B cell (primary cell): ENCODE measurements at regions not wholly inside any gene's neighbourhood (a gene's known extent, or its start where the extent isn't known, plus 50 kb on each side); places are given as distances from the start of the nearest gene placed in this dataset.

Experiments
- ATAC-seq: fragments of 200-7000 bp; cut with Tn5 transposase; one replicate; pipeline ENCODE4 v1.10.0; 2021; ENCODE audit warnings: low read depth, mild to moderate bottlenecking, moderate number of reproducible peaks, moderate library complexity
- CTCF ChIA-PET: fragments of 350-600 bp; sonication (Branson Sonifier 250); formaldehyde crosslinking; loops from one replicate; lab custom pipeline; 2021; ENCODE audit warnings: antibody characterized with exemption, inconsistent platforms; lab: Charles Lee
- POLR2A ChIA-PET: fragments of 350-600 bp; sonication (Branson Sonifier 250); formaldehyde crosslinking; loops from one replicate; lab custom pipeline; 2021; ENCODE audit warnings: antibody characterized with exemption; lab: Charles Lee
- DNase-seq: peaks from one replicate; pipeline ENCODE4 v3.0.0; 2013
- H2AFZ ChIP-seq: 2 replicates; pipeline ENCODE4 v1.6.1; 2012; ENCODE audit warnings: mild to moderate bottlenecking, low read depth, low read length; ENCODE audit not compliant: insufficient read depth, poor library complexity, severe bottlenecking
- H3K27ac ChIP-seq, 2 donors: 1 replicate in 1 of 2; 2 replicates in 1 of 2; pipeline ENCODE4 v1.5.1; 2012 to 2013; ENCODE audit warnings: low read length in 2 of 2, mild to moderate bottlenecking in 2 of 2, moderate library complexity in 1 of 2
- H3K27me3 ChIP-seq, 4 experiments: fragments of 200-600 bp in 1 of 4; sonication (generic) in 1 of 4; replicated peaks in 1 of 4; 1 replicate in 2 of 4; 2 replicates in 2 of 4; pipeline versions ENCODE4 v1.6.1 to v1.7.0; 2013 to 2016; ENCODE audit warnings: low read length in 3 of 4, mild to moderate bottlenecking in 2 of 4, mixed read lengths in 1 of 4, moderate library complexity in 1 of 4; ENCODE audit not compliant: insufficient read depth in 4 of 4, control insufficient read depth in 3 of 4; ENCODE audit errors: control extremely low read depth in 1 of 4
- H3K36me3 ChIP-seq, 2 experiments: replicated peaks in 1 of 2; 1 replicate in 1 of 2; 2 replicates in 1 of 2; pipeline versions ENCODE4 v1.6.1 to v1.7.1; 2013; ENCODE audit warnings: low read length in 1 of 2; ENCODE audit not compliant: insufficient read depth in 2 of 2, control insufficient read depth in 1 of 2; ENCODE audit errors: control extremely low read depth in 1 of 2, extremely low read depth in 1 of 2
- H3K4me1 ChIP-seq, 2 donors: fragments of 200-600 bp in 1 of 2; sonication (generic) in 1 of 2; 1 replicate in 1 of 2; 2 replicates in 1 of 2; pipeline versions ENCODE4 v1.5.1 to v1.6.1; 2013 to 2017; ENCODE audit warnings: low read length in 2 of 2; ENCODE audit not compliant: control insufficient read depth in 2 of 2, insufficient read depth in 2 of 2
- H3K4me2 ChIP-seq: replicated peaks from 2 replicates; pipeline ENCODE3; 2012; ENCODE audit warnings: mild to moderate bottlenecking, low read depth, low read length; ENCODE audit not compliant: poor library complexity, severe bottlenecking
- H3K4me3 ChIP-seq, 5 experiments: fragments of 200-600 bp in 1 of 5; sonication (generic) in 1 of 5; 1 replicate in 3 of 5; 2 replicates in 2 of 5; pipeline versions ENCODE4 v1.5.1 to v1.7.0; 2011 to 2016; ENCODE audit warnings: low read length in 4 of 5, mild to moderate bottlenecking in 4 of 5, low read depth in 2 of 5, control low read depth in 1 of 5, moderate library complexity in 1 of 5; ENCODE audit not compliant: insufficient read depth in 1 of 5; ENCODE audit errors: control extremely low read depth in 1 of 5, extremely low read depth in 1 of 5
- H3K79me2 ChIP-seq: fragments of 200-600 bp; sonication (generic); one replicate; pipeline ENCODE4 v1.6.0; 2016; ENCODE audit warnings: low read length; ENCODE audit not compliant: control insufficient read depth, insufficient read depth
- H3K9ac ChIP-seq: fragments of 200-600 bp; sonication (generic); 2 replicates; pipeline ENCODE4 v1.6.1; 2017; ENCODE audit warnings: mild to moderate bottlenecking, low read length, moderate library complexity
- H3K9me3 ChIP-seq, 3 donors: one replicate each; pipeline versions ENCODE4 v1.6.1 to v1.7.1; 2013; ENCODE audit warnings: low read length in 2 of 3; ENCODE audit not compliant: control insufficient read depth in 2 of 3, insufficient read depth in 1 of 3; ENCODE audit errors: control extremely low read depth in 1 of 3
- H4K20me1 ChIP-seq: 2 replicates; pipeline ENCODE4 v1.6.0; 2012; ENCODE audit warnings: mild to moderate bottlenecking, low read length; ENCODE audit not compliant: insufficient read depth, control insufficient read depth, poor library complexity, severe bottlenecking
- H3K27ac Mint-ChIP-seq: one replicate; pipeline ENCODE4 v1.8.0; 2021; ENCODE audit warnings: mixed read lengths
- H3K27me3 Mint-ChIP-seq: one replicate; pipeline ENCODE4 v1.8.0; 2021; ENCODE audit warnings: mixed read lengths
- H3K4me1 Mint-ChIP-seq: one replicate; pipeline ENCODE4 v1.8.0; 2021; ENCODE audit warnings: mixed read lengths
- H3K4me3 Mint-ChIP-seq: one replicate; pipeline ENCODE4 v1.8.0; 2021; ENCODE audit warnings: mixed read lengths
- H3K9me3 Mint-ChIP-seq: one replicate; pipeline ENCODE4 v1.8.0; 2022; ENCODE audit warnings: mixed read lengths; ENCODE audit not compliant: insufficient read depth
- EZH2 ChIP-seq: IDR thresholded peaks from 2 replicates; pipeline ENCODE4 v1.6.1; 2012; ENCODE audit warnings: borderline replicate concordance, low read depth, mild to moderate bottlenecking, moderate library complexity, low read length; ENCODE audit not compliant: insufficient read depth, poor library complexity, severe bottlenecking
- WGBS: methylation state at CpG from one replicate; pipeline ENCODE4 v1.1.5; 2013; ENCODE audit warnings: missing lambda C conversion rate; ENCODE audit not compliant: insufficient coverage; 5-methylcytosine and 5-hydroxymethylcytosine counted together
- intact Hi-C: fragments of 100-400 bp; cut with micrococcal nuclease; formaldehyde crosslinking; loops from one replicate; pipeline ENCODE4 v1.10.0; 2022
- TF ChIP-seq, protein P1 (sequence below): fragments of 200-600 bp; IDR thresholded peaks from one replicate; pipeline ENCODE4 v1.8.0; 2022; ENCODE audit warnings: antibody characterized with exemption, mild to moderate bottlenecking

DNA sequence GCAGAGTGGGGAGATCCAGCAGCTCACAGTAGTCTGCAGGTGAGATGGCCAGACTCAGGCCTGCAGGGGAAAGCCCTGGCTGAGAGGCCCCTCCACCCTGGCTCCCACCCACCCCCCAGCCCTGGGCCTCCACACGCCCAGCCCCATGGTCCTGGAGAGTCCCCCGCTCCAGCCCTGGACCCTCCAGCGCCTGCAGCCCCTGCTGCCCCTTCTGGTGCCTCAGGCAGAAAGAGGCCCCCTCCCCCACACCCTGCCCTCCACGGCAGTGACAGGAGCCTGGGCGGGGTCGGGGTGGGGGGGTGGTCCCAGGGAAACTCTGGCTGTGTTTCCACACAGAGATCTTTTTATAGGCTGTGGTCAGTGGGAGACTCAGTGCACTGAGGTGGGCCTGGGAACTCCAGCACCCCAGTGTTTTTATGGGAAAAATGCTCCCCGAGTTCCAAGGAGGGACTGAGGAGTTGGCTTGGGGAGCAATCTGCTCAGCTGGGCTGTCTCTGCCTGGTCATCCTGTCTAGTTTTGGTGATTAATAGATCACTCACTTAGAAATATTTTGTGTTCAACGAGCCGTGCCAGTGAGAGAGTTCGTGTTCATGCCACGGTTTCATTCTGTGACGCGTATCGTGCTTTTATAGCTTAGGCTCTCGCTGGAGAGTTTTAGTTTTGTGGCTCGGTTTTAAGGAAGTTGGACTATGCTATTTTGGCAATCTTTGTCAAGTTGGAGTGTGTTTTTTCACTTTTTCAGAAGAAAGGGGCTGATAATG, 53.1 kb upstream of the HGFAC start:
- Mint-ChIP-seq H3K9me3 (no peaks in the 10 kb centered on the region), H3K27me3 (peaks cover 5% of the 10 kb centered on the region), H3K4me1 (peaks cover 48% of the 10 kb centered on the region), H3K4me3 (peak overlapping the region; percentile 94), H3K27ac (peak overlapping the region; percentile 88)
- peak; percentile 67 for ATAC-seq
- ChIA-PET CTCF (interaction anchor here (0.6 to 1.7 kb wide), 5 partner anchors 10 to 536 kb away, joined by 3 to 7 read pairs (median 3); no protein-coding TSS in a partner anchor), POLR2A (interaction anchor here (0.5 to 0.7 kb wide), 3 partner anchors 9 to 105 kb away, joined by 3 to 4 read pairs (median 3); no protein-coding TSS in a partner anchor)
- peak overlapping the region; percentile 92 for H3K4me2 ChIP-seq
- no peaks in the 10 kb centered on the region for H4K20me1 ChIP-seq
- peak overlapping the region in 4 of 5 experiments; percentile 13 to 58 (median 34) for H3K4me3 ChIP-seq
- DNase-seq = peak; percentile 75
- H3K9me3 ChIP-seq = no peaks in the 10 kb centered on the region
- intact Hi-C loops = loop anchor here (5.0 kb wide), 1 partner anchor 94 kb away; no protein-coding TSS in a partner anchor
- H3K79me2 ChIP-seq = no peaks in the 10 kb centered on the region
- WGBS = 2% methylated on average over 10 of the region's 16 CpGs
- H3K27ac ChIP-seq = peak overlapping the region; percentile 17 to 45
- H3K27me3 ChIP-seq = peaks cover 0 to 17% (median 3%) of the 10 kb centered on the region in 4 experiments
- no peaks in the 10 kb centered on the region for H3K36me3 ChIP-seq
- H3K4me1 ChIP-seq = peaks cover 37 to 52% of the 10 kb centered on the region in 2 donors
- TF ChIP-seq EZH2 = no peak
- TF ChIP-seq, protein P1, sequence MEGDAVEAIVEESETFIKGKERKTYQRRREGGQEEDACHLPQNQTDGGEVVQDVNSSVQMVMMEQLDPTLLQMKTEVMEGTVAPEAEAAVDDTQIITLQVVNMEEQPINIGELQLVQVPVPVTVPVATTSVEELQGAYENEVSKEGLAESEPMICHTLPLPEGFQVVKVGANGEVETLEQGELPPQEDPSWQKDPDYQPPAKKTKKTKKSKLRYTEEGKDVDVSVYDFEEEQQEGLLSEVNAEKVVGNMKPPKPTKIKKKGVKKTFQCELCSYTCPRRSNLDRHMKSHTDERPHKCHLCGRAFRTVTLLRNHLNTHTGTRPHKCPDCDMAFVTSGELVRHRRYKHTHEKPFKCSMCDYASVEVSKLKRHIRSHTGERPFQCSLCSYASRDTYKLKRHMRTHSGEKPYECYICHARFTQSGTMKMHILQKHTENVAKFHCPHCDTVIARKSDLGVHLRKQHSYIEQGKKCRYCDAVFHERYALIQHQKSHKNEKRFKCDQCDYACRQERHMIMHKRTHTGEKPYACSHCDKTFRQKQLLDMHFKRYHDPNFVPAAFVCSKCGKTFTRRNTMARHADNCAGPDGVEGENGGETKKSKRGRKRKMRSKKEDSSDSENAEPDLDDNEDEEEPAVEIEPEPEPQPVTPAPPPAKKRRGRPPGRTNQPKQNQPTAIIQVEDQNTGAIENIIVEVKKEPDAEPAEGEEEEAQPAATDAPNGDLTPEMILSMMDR = no peak
- H2AFZ ChIP-seq = no peak overlapping the region
- peak overlapping the region; percentile 55 for H3K9ac ChIP-seq
